Cardiac fibroblast (primary cell): ENCODE measurements at regions not wholly inside any gene's neighbourhood (a gene's known extent, or its start where the extent isn't known, plus 50 kb on each side); places are given as distances from the start of the nearest gene placed in this dataset.

ENCODE experiments used
- DNase-seq, 2 donors: peaks; one replicate each; pipeline versions ENCODE4 v3.0.0 to v3.0.0-alpha.2; 2010; ENCODE audit warnings: low read depth in 2 of 2
- H3K4me3 ChIP-seq, 2 donors: replicated peaks in 1 of 2; 1 replicate in 1 of 2; 2 replicates in 1 of 2; pipeline ENCODE4 v1.5.1; 2011; ENCODE audit warnings: low read depth in 2 of 2, low read length in 2 of 2, mild to moderate bottlenecking in 2 of 2, moderate library complexity in 1 of 2
- CTCF ChIP-seq: IDR thresholded peaks from one replicate; pipeline ENCODE4 v1.5.1; 2011; ENCODE audit warnings: low read depth, mild to moderate bottlenecking, low read length, inconsistent platforms

DNA sequence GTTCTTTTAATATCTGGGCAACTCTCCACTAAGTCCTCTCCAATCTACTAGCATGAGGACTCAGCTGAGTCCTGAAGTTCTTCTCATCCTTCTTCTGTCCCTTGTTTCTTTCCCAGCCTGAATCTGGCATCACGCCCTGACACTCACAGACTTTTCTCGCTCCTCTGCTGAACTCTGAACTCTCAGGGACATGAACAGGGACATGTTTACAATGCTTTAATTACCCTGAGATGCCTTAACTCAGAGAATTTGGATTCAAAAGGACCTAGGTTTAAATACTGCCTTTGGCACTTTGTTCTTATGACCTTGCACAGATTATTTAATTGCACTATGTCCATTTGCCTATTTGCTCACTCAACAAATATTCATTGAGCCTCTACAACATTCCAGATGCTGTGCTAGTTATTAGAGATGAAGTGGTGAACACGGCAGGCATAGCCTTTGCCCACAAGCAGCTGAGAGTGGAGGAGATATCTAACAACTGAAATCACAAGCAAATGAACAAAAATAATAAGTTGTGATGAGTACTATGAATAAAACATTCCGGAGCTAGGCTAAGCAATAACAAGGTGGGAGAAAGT, 106.0 kb downstream of the ADRB2 start:
- no peak for DNase-seq
- no peak overlapping the region for H3K4me3 ChIP-seq
- no peak for TF ChIP-seq CTCF

DNA sequence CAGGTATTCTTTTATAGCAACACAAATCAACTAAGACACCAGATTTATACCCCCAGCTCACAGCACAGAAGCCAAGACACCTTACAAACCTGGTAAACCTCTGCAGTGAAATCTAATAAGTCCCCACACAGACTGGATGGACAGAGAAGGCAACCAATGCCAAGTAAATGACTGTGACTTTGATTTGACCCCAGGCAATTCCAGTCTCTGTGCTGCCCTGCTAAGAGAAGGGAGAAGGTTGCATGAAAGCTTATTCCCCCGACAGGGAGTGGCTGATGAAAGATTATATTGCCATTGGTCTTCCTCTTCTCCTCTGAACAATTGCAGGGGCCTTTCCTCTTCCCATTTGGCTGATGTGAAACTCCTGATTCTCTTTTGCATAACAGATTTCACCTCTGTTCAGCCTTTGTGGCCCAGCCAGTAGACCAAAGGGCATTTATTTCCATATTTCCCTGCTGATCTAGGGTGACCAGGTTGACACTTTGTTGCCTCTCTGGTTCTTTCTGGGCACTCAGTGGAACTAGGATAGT, 107.6 kb downstream of the ADRB2 start:
- no peak for DNase-seq
- no peak for TF ChIP-seq CTCF
- no peak overlapping the region for H3K4me3 ChIP-seq

DNA sequence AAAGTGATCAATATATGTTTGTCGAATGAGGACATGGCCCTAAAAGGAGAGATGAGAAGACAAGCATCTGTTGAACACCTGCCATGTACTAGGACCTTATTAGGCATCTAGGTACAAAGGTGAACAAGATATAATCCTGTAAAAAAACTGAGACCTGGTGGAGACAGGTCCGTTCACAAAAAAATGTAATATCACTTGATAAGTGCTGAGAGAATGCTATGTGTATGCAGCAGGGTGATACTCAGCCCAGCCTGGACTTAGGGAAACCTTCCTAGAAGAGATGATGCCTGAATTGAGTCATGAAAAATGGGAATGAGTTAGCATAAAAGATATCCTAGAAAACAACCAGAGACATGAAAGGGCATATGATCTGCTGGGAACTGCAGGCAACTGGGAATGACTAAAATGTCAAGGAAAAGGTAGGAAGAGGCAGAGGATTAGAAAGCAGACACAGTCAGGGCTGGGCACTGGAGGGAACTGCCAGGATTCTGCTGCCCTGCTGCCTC, 108.5 kb downstream of the ADRB2 start:
- TF ChIP-seq CTCF: no peak
- DNase-seq: no peak
- H3K4me3 ChIP-seq: no peak overlapping the region

GRCh38 chr5:148937239-148937638, 110.8 kb downstream of the ADRB2 start:
- TF ChIP-seq CTCF: no peak
- no peak for DNase-seq
- H3K4me3 ChIP-seq: no peak overlapping the region

DNA sequence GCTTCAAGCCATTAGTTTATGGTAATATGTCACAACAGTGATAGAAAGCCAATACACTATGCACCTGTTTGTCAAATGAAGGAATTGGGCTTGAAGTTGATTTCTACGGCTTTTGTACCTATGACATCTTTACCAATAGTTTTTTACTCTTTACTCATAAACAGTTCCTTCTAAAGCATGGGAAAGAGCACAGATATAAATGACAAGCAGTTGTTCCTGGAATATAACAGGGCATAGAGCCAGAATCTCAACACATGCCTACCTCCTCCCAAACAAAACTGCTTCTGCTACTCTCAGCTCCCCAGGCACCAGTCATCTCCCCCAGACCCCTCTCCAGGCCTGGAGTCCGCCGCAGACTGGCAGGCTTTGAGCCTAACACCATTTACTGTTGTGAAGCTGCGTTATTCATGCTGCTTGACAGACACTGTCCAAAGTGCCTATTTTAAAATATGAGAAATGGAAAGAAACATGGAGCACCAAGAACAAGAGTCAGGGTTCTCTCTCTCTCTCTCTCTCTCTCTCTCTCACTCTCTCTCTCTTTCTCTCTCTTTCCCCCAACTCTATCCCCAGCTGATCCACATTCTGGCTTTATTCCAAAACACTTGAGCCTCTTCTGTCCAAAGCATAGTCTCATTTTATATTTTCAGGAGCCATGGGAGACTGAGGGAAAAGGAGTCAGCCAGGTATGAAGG, 111.6 kb downstream of the ADRB2 start:
- H3K4me3 ChIP-seq: no peak overlapping the region
- no peak for TF ChIP-seq CTCF
- no peak for DNase-seq

DNA sequence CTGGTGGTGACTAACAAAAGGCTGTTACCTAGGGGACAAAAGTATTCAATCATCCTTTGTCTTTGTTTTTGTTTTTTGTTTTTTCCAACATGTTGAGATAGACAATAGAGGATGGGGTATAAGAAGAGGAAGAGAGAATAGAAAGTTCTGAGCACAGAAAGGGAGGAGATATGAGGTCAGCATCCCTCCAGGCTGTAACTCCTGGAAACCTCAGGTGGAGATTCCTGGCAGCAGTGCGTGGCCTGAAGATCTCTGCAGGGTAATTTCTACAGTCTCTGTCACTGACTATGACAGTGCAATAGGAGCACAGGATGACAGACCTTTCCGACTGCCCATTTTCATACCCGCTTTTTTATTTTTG, 112.1 kb downstream of the ADRB2 start:
- no peak overlapping the region for H3K4me3 ChIP-seq
- no peak for DNase-seq
- TF ChIP-seq CTCF: no peak
